ENCODE measurements at regions not wholly inside any gene's neighbourhood (a gene's known extent, or its start where the extent isn't known, plus 50 kb on each side); places are given as distances from the start of the nearest gene placed in this dataset.

DNA sequence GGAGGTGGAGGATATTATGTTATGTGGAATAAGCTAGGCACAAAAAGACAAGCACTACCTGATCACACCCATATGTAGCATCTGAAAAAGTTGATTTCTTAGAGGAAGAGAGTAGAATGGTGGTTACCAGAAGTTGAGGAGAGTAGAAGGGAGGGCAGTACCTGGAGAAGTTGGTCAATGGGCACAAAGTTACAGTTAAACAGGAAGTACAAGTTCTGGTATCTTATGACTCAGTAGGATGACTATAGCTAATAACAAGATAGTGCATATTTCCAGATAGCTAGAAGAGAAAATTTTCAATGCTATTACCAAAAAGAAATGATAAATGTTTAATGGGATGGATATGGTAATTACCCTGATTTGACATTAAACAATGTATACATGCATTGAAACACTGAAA lies 686.7 kb downstream of the ISL1 start:
- H3K79me2 ChIP-seq (ENCODE audit: control insufficient read depth in 1 of 2, insufficient read depth in 2 of 2, low read length in 2 of 2) = no peaks in the 10 kb centered on the region
- no peak overlapping the region for H2BK5ac ChIP-seq (ENCODE audit: low read depth, low read length)
- H2BK12ac ChIP-seq (ENCODE audit: low read depth, low read length) = no peak overlapping the region
- no peaks in the 10 kb centered on the region for H3K4me1 ChIP-seq (replicated peaks in 1 of 4; ENCODE audit: control insufficient read depth in 3 of 4, insufficient read depth in 4 of 4, low read length in 3 of 4)
- H4K5ac ChIP-seq (ENCODE audit: insufficient read length, low read depth, low read length) = no peak overlapping the region
- no peak overlapping the region for H3K4me3 ChIP-seq (ENCODE audit: extremely low read depth in 1 of 4, insufficient read depth in 2 of 4, low read depth in 3 of 4, low read length in 4 of 4)
- H3K4ac ChIP-seq (replicated peaks; ENCODE audit: insufficient read length, low read depth, low read length) = no peak overlapping the region
- POLR2A ChIA-PET (ENCODE audit: partially characterized antibody) = no interaction called here
- H4K20me1 ChIP-seq (replicated peaks in 1 of 2; ENCODE audit: control insufficient read depth in 1 of 2, insufficient read depth in 2 of 2, low read length in 2 of 2) = no peaks in the 10 kb centered on the region
- no peaks in the 10 kb centered on the region for H3K27me3 ChIP-seq (replicated peaks in 1 of 4; ENCODE audit: control insufficient read depth in 3 of 4, extremely low read depth in 1 of 4, insufficient read depth in 3 of 4, low read length in 3 of 4)
- H3K79me1 ChIP-seq (ENCODE audit: low read depth, low read length) = no peaks in the 10 kb centered on the region
- no peak overlapping the region for H2AK5ac ChIP-seq (ENCODE audit: low read depth, low read length)
- H3K9ac ChIP-seq (replicated peaks in 1 of 4; ENCODE audit: extremely low read depth in 1 of 4, low read depth in 3 of 4, low read length in 3 of 4) = no peak overlapping the region
- no peak overlapping the region for H2BK120ac ChIP-seq (replicated peaks; ENCODE audit: low read depth, low read length)
- H4K91ac ChIP-seq (replicated peaks; ENCODE audit: insufficient read length, low read length) = no peak overlapping the region
- no peak overlapping the region for H3K4me2 ChIP-seq (ENCODE audit: insufficient read depth in 1 of 2, low read depth in 2 of 2, low read length in 2 of 2)
- no peak overlapping the region for H3K14ac ChIP-seq (ENCODE audit: insufficient read length)
- H3K9me3 ChIP-seq (ENCODE audit: insufficient read depth in 2 of 2, low read depth in 1 of 2, low read length in 1 of 2) = no peaks in the 10 kb centered on the region
- H2AFZ ChIP-seq (ENCODE audit: low read length) = no peak overlapping the region
- no peak for FAIRE-seq
- H2BK15ac ChIP-seq (ENCODE audit: low read length) = no peak overlapping the region
- no peaks in the 10 kb centered on the region for H3K36me3 ChIP-seq (ENCODE audit: control insufficient read depth in 2 of 4, insufficient read depth in 4 of 4, low read length in 3 of 4)
- H3K23ac ChIP-seq (ENCODE audit: insufficient read length) = no peak overlapping the region
- CTCF ChIA-PET (ENCODE audit: partially characterized antibody) = no interaction called here
- H3K56ac ChIP-seq (replicated peaks; ENCODE audit: insufficient read length, low read depth, low read length) = no peak overlapping the region
- H2BK20ac ChIP-seq (ENCODE audit: low read length) = no peak overlapping the region
- H3K23me2 ChIP-seq (ENCODE audit: low read depth, low read length) = no peaks in the 10 kb centered on the region
- TF ChIP-seq GABPA (IDR thresholded peaks at IDR 0.05; ENCODE audit: borderline replicate concordance, insufficient read depth, low read length) (no peak), FOSL1 (IDR thresholded peaks at IDR 0.05; ENCODE audit: insufficient read depth, low read depth, low read length) (no peak), SP2 (IDR thresholded peaks at IDR 0.05; ENCODE audit: low read length) (no peak), TAF1 (IDR thresholded peaks at IDR 0.05; ENCODE audit: low read depth, low read length) (no peak), CBX8 (IDR thresholded peaks at IDR 0.05; ENCODE audit: borderline replicate concordance, low read depth, low read length) (no peak)
- TF ChIP-seq, protein P1, sequence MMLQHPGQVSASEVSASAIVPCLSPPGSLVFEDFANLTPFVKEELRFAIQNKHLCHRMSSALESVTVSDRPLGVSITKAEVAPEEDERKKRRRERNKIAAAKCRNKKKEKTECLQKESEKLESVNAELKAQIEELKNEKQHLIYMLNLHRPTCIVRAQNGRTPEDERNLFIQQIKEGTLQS (IDR thresholded peaks at IDR 0.05; ENCODE audit: insufficient read depth, low read depth, low read length) = no peak
- TF ChIP-seq, protein P2, sequence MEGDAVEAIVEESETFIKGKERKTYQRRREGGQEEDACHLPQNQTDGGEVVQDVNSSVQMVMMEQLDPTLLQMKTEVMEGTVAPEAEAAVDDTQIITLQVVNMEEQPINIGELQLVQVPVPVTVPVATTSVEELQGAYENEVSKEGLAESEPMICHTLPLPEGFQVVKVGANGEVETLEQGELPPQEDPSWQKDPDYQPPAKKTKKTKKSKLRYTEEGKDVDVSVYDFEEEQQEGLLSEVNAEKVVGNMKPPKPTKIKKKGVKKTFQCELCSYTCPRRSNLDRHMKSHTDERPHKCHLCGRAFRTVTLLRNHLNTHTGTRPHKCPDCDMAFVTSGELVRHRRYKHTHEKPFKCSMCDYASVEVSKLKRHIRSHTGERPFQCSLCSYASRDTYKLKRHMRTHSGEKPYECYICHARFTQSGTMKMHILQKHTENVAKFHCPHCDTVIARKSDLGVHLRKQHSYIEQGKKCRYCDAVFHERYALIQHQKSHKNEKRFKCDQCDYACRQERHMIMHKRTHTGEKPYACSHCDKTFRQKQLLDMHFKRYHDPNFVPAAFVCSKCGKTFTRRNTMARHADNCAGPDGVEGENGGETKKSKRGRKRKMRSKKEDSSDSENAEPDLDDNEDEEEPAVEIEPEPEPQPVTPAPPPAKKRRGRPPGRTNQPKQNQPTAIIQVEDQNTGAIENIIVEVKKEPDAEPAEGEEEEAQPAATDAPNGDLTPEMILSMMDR (IDR thresholded peaks at IDR 0.05; ENCODE audit: control extremely low read depth in 1 of 3, insufficient read depth in 1 of 3, low read depth in 1 of 3, low read length in 3 of 3) = no peak
- DNase-seq (ENCODE audit: low read depth in 1 of 2, low spot score in 2 of 2) = no peak
- H4K8ac ChIP-seq (ENCODE audit: extremely low read depth, insufficient read depth, low read length) = no peak overlapping the region
- no peak overlapping the region for H3K27ac ChIP-seq (ENCODE audit: low read depth, low read length)
- H3K18ac ChIP-seq (ENCODE audit: extremely low read depth, low read length) = no peak overlapping the region
